KMS-11 (cell line): ENCODE measurements at regions not wholly inside any gene's neighbourhood (a gene's known extent, or its start where the extent isn't known, plus 50 kb on each side); places are given as distances from the start of the nearest gene placed in this dataset.

Source experiments
- H2AFZ ChIP-seq: fragments of 200-600 bp; sonication (generic); 2 replicates; pipeline ENCODE4 v1.6.1; 2016; ENCODE audit warnings: antibody characterized with exemption, mixed run types, low read depth
- H3K27ac ChIP-seq: fragments of 200-600 bp; sonication (generic); 2 replicates; pipeline ENCODE4 v1.6.1; 2016; ENCODE audit warnings: mild to moderate bottlenecking, mixed run types
- H3K27me3 ChIP-seq: fragments of 200-600 bp; sonication (generic); 2 replicates; pipeline ENCODE4 v1.6.1; 2017; ENCODE audit warnings: mild to moderate bottlenecking, low read depth, mixed run types, moderate library complexity; ENCODE audit not compliant: insufficient read depth
- H3K36me3 ChIP-seq: fragments of 200-600 bp; sonication (generic); 2 replicates; pipeline ENCODE4 v1.6.1; 2017; ENCODE audit warnings: mild to moderate bottlenecking, mixed run types; ENCODE audit not compliant: insufficient read depth
- H3K4me1 ChIP-seq: fragments of 200-600 bp; sonication (generic); 2 replicates; pipeline ENCODE4 v1.6.1; 2016; ENCODE audit warnings: mild to moderate bottlenecking, low read depth, mixed run types; ENCODE audit not compliant: poor library complexity, severe bottlenecking
- H3K4me2 ChIP-seq: fragments of 200-600 bp; sonication (generic); 2 replicates; pipeline ENCODE4 v1.7.0; 2016; ENCODE audit warnings: mild to moderate bottlenecking, mixed run types
- H3K4me3 ChIP-seq: fragments of 200-600 bp; sonication (generic); IDR thresholded peaks from 2 replicates; pipeline ENCODE4 v1.6.1; 2017; ENCODE audit warnings: low read depth, low read length, mixed read lengths; ENCODE audit not compliant: insufficient read depth
- H3K79me2 ChIP-seq: fragments of 200-600 bp; sonication (generic); 2 replicates; pipeline ENCODE4 v1.6.1; 2016; ENCODE audit warnings: low read depth, mixed run types; ENCODE audit not compliant: insufficient read depth
- H3K9ac ChIP-seq: fragments of 200-600 bp; sonication (generic); 2 replicates; pipeline ENCODE4 v1.6.1; 2016; ENCODE audit warnings: mild to moderate bottlenecking, mixed run types
- H4K20me1 ChIP-seq: fragments of 200-600 bp; sonication (generic); 2 replicates; pipeline ENCODE4 v1.6.1; 2016; ENCODE audit warnings: mild to moderate bottlenecking, mixed run types; ENCODE audit not compliant: insufficient read depth
- CTCF ChIP-seq: fragments of 200-600 bp; sonication (generic); conservative IDR thresholded peaks from 2 replicates; pipeline ENCODE4 v1.6.1; 2017; ENCODE audit warnings: low read depth, mild to moderate bottlenecking, antibody characterized with exemption, low read length, moderate library complexity, mixed read lengths

- Histone ChIP-seq H2AFZ (no peak overlapping the region), H3K9ac (no peak overlapping the region), H4K20me1 (no peaks in the 10 kb centered on the region), H3K79me2 (no peaks in the 10 kb centered on the region), H3K36me3 (no peaks in the 10 kb centered on the region), H3K4me2 (no peak overlapping the region), H3K4me3 (no peak overlapping the region), H3K27me3 (no peaks in the 10 kb centered on the region), H3K27ac (no peak overlapping the region), H3K4me1 (no peaks in the 10 kb centered on the region)
- no peak for TF ChIP-seq CTCF
Observed at GRCh38 chr12:94047781-94048567, 100.4 kb upstream of the PLXNC1 start.

- H3K4me2 ChIP-seq: no peak overlapping the region
- H3K36me3 ChIP-seq: no peaks in the 10 kb centered on the region
- H3K79me2 ChIP-seq: no peaks in the 10 kb centered on the region
- H4K20me1 ChIP-seq: no peaks in the 10 kb centered on the region
- no peaks in the 10 kb centered on the region for H3K27me3 ChIP-seq
- TF ChIP-seq CTCF: no peak
- H3K9ac ChIP-seq: no peak overlapping the region
- H3K27ac ChIP-seq: no peak overlapping the region
- H2AFZ ChIP-seq: no peak overlapping the region
- H3K4me3 ChIP-seq: no peak overlapping the region
- no peaks in the 10 kb centered on the region for H3K4me1 ChIP-seq
Observed at GRCh38 chr12:94048757-94049156, 99.6 kb upstream of the PLXNC1 start.

- Histone ChIP-seq H3K27ac (no peak overlapping the region), H3K9ac (no peak overlapping the region), H3K79me2 (no peaks in the 10 kb centered on the region), H3K4me2 (no peak overlapping the region), H3K4me1 (no peaks in the 10 kb centered on the region), H3K36me3 (no peaks in the 10 kb centered on the region), H2AFZ (no peak overlapping the region), H3K4me3 (no peak overlapping the region), H4K20me1 (no peaks in the 10 kb centered on the region), H3K27me3 (no peaks in the 10 kb centered on the region)
- TF ChIP-seq CTCF: no peak
Observed at GRCh38 chr12:94049718-94050117, 98.7 kb upstream of the PLXNC1 start.

GRCh38 chr12:94053676-94054075 is 94.7 kb upstream of the PLXNC1 start:
- H3K9ac ChIP-seq: no peak overlapping the region
- no peak overlapping the region for H3K4me3 ChIP-seq
- H3K27ac ChIP-seq: no peak overlapping the region
- no peak overlapping the region for H3K4me2 ChIP-seq
- H3K79me2 ChIP-seq: no peaks in the 10 kb centered on the region
- no peak for TF ChIP-seq CTCF
- H3K27me3 ChIP-seq: no peaks in the 10 kb centered on the region
- no peaks in the 10 kb centered on the region for H3K4me1 ChIP-seq
- H3K36me3 ChIP-seq: no peaks in the 10 kb centered on the region
- no peak overlapping the region for H2AFZ ChIP-seq
- H4K20me1 ChIP-seq: no peaks in the 10 kb centered on the region
